PC-9 (cell line): ENCODE measurements at regions not wholly inside any gene's neighbourhood (a gene's known extent, or its start where the extent isn't known, plus 50 kb on each side); places are given as distances from the start of the nearest gene placed in this dataset.

Experiments used
- BruUV-seq: library from RNA; stranded (reverse); fragments of 400-500 nt; replicated peaks from 2 replicates; lab custom pipeline; 2021; lab: Mats Ljungman, UMichigan
- CTCF ChIA-PET: fragments of 300-600 bp; sonication (Branson Sonifier 250); formaldehyde crosslinking; loops from one replicate; lab custom pipeline; 2022; ENCODE audit warnings: antibody characterized with exemption; lab: Charles Lee
- POLR2A ChIA-PET: fragments of 300-600 bp; sonication (Branson Sonifier 250); formaldehyde crosslinking; loops from one replicate; lab custom pipeline; 2022; ENCODE audit warnings: antibody characterized with exemption; ENCODE audit not compliant: unreplicated experiment; lab: Charles Lee
- DNase-seq, 2 experiments: peaks; one replicate each; pipeline versions ENCODE4 v3.0.0 to v3.0.0-alpha.2; 2015 to 2022; ENCODE audit warnings: mixed read lengths in 1 of 2
- H2AFZ ChIP-seq: fragments of 200-600 bp; sonication (generic); 2 replicates; pipeline ENCODE4 v1.8.1; 2017; ENCODE audit warnings: antibody characterized with exemption
- H3F3A ChIP-seq: fragments of 200-600 bp; sonication (generic); 2 replicates; pipeline ENCODE4 v1.8.1; 2017; ENCODE audit warnings: antibody characterized with exemption, mild to moderate bottlenecking, low read depth; ENCODE audit not compliant: insufficient read depth
- H3K27ac ChIP-seq: fragments of 200-600 bp; sonication (generic); 2 replicates; pipeline ENCODE4 v1.6.1; 2016; ENCODE audit warnings: mixed run types
- H3K27me3 ChIP-seq: fragments of 200-600 bp; sonication (generic); 2 replicates; pipeline ENCODE4 v1.6.1; 2016; ENCODE audit warnings: low read depth, mixed run types; ENCODE audit not compliant: insufficient read depth
- H3K36me3 ChIP-seq: fragments of 200-600 bp; sonication (generic); 2 replicates; pipeline ENCODE4 v1.6.1; 2016; ENCODE audit warnings: low read depth, mixed run types
- H3K4me1 ChIP-seq: fragments of 200-600 bp; sonication (generic); replicated peaks from 2 replicates; pipeline ENCODE4 v1.6.1; 2016; ENCODE audit warnings: mixed run types; ENCODE audit not compliant: insufficient read depth
- H3K4me2 ChIP-seq: fragments of 200-600 bp; sonication (generic); 2 replicates; pipeline ENCODE4 v1.6.1; 2017; ENCODE audit warnings: mixed run types
- H3K4me3 ChIP-seq: fragments of 200-600 bp; sonication (generic); 2 replicates; pipeline ENCODE4 v1.6.1; 2016; ENCODE audit warnings: mixed run types
- H3K79me2 ChIP-seq: fragments of 200-600 bp; sonication (generic); 2 replicates; pipeline ENCODE4 v1.6.1; 2017; ENCODE audit warnings: low read depth, mixed run types
- H3K9me2 ChIP-seq: fragments of 200-600 bp; sonication (generic); 2 replicates; pipeline ENCODE4 v1.8.1; 2017; ENCODE audit warnings: mild to moderate bottlenecking; ENCODE audit not compliant: insufficient read depth
- H3K9me3 ChIP-seq: fragments of 200-600 bp; sonication (generic); 2 replicates; pipeline ENCODE4 v1.8.1; 2016; ENCODE audit warnings: low read depth; ENCODE audit not compliant: insufficient read depth
- H4K20me1 ChIP-seq: fragments of 200-600 bp; sonication (generic); 2 replicates; pipeline ENCODE4 v1.8.1; 2017; ENCODE audit not compliant: insufficient read depth
- CTCF ChIP-seq: fragments of 200-600 bp; sonication (generic); conservative IDR thresholded peaks from 2 replicates; pipeline ENCODE4 v1.6.1; 2017; ENCODE audit warnings: mixed run types, antibody characterized with exemption, mild to moderate bottlenecking, moderate library complexity
- EZH2 ChIP-seq: fragments of 200-600 bp; sonication (generic); IDR thresholded peaks from 2 replicates; pipeline ENCODE4 v1.8.0; 2017; ENCODE audit warnings: antibody characterized with exemption, low read depth
- intact Hi-C: fragments of 100-400 bp; cut with micrococcal nuclease; formaldehyde crosslinking; loops from one replicate; pipeline ENCODE4 v1.10.0; 2022; ENCODE audit not compliant: unreplicated experiment

GRCh38 chr11:30786256-30787110, 200.3 kb upstream of the MPPED2 start:
- Histone ChIP-seq H3K4me2 (no peak overlapping the region), H3K9me2 (no peaks in the 10 kb centered on the region), H3F3A (no peaks in the 10 kb centered on the region), H2AFZ (no peak overlapping the region), H3K27me3 (no peaks in the 10 kb centered on the region), H3K4me1 (no peaks in the 10 kb centered on the region), H3K36me3 (no peaks in the 10 kb centered on the region), H4K20me1 (no peaks in the 10 kb centered on the region), H3K79me2 (no peaks in the 10 kb centered on the region), H3K27ac (no peak overlapping the region), H3K9me3 (no peaks in the 10 kb centered on the region), H3K4me3 (no peak overlapping the region)
- POLR2A ChIA-PET: no interaction called here
- CTCF ChIA-PET: no interaction called here
- DNase-seq: no peak
- TF ChIP-seq EZH2 (no peak), CTCF (no peak)
- intact Hi-C loops: no loop called here
- no TSS peak for BruUV-seq

GRCh38 chr11:30778596-30778995, 192.4 kb upstream of the MPPED2 start:
- Histone ChIP-seq H3K27ac (no peak overlapping the region), H3K79me2 (no peaks in the 10 kb centered on the region), H3K4me3 (no peak overlapping the region), H2AFZ (no peak overlapping the region), H3K9me3 (no peaks in the 10 kb centered on the region), H3K4me1 (no peaks in the 10 kb centered on the region), H3K27me3 (peaks cover 8% of the 10 kb centered on the region; the same call in 1 of the 2 replicates), H3F3A (no peaks in the 10 kb centered on the region), H3K36me3 (no peaks in the 10 kb centered on the region), H4K20me1 (no peaks in the 10 kb centered on the region), H3K4me2 (no peak overlapping the region), H3K9me2 (0 out of 2 replicates have a peak, but pooled peaks cover 3% of the 10 kb centered on the region)
- no peak for DNase-seq
- intact Hi-C loops: no loop called here
- POLR2A ChIA-PET: no interaction called here
- CTCF ChIA-PET: no interaction called here
- no peak for TF ChIP-seq EZH2
- TF ChIP-seq CTCF: no peak
- no TSS peak for BruUV-seq

GRCh38 chr11:30775233-30775522, 189.0 kb upstream of the MPPED2 start:
- no TSS peak for BruUV-seq
- intact Hi-C loops: no loop called here

More at GRCh38 chr11:30775233-30775522, 189.0 kb upstream of the MPPED2 start:
- ChIA-PET CTCF (no interaction called here), POLR2A (no interaction called here)
- no peaks in the 10 kb centered on the region for H3K9me3 ChIP-seq
- H3K4me1 ChIP-seq: no peaks in the 10 kb centered on the region
- no peaks in the 10 kb centered on the region for H3K79me2 ChIP-seq
- H3K27me3 ChIP-seq: peaks cover 7% of the 10 kb centered on the region; the same call in 1 of the 2 replicates
- H3K9me2 ChIP-seq: 0 out of 2 replicates have a peak, but pooled peaks cover 3% of the 10 kb centered on the region
- H4K20me1 ChIP-seq: no peaks in the 10 kb centered on the region
- DNase-seq: no peak
- no peak overlapping the region for H3K4me3 ChIP-seq
- TF ChIP-seq EZH2 (no peak), CTCF (no peak)
- H3K4me2 ChIP-seq: no peak overlapping the region
- no peaks in the 10 kb centered on the region for H3F3A ChIP-seq
- no peak overlapping the region for H2AFZ ChIP-seq
- no peak overlapping the region for H3K27ac ChIP-seq
- no peaks in the 10 kb centered on the region for H3K36me3 ChIP-seq
